ENCODE measurements at regions not wholly inside any gene's neighbourhood (a gene's known extent, or its start where the extent isn't known, plus 50 kb on each side); places are given as distances from the start of the nearest gene placed in this dataset.
A peak's percentile ranks its signal among the peaks of the same experiment; 100 is the strongest.

- TF ChIP-seq PBX3 (IDR thresholded peaks at IDR 0.05; ENCODE audit: insufficient replicate concordance, low read depth, low read length) (no peak), CEBPZ (IDR thresholded peaks at IDR 0.05; ENCODE audit: low read depth, low read length) (no peak), FOS (IDR thresholded peaks at IDR 0.05; ENCODE audit: borderline replicate concordance, extremely low read depth, insufficient read length) (no peak)
Observed at GRCh38 chr1:97989094-97989680, 68.4 kb upstream of the DPYD start (continued).

GRCh38 chr1:97986041-97987005 is 65.5 kb upstream of the DPYD start:
- Histone ChIP-seq H3K4me2 (ENCODE audit: control insufficient read depth, insufficient read depth) (no peak overlapping the region), H3K9ac (ENCODE audit: control insufficient read depth, insufficient read depth, low read length) (no peak overlapping the region), H3K4me1 (ENCODE audit: control insufficient read depth, insufficient read depth, low read length) (no peaks in the 10 kb centered on the region), H4K20me1 (ENCODE audit: control insufficient read depth, insufficient read depth) (no peaks in the 10 kb centered on the region), H3K4me3 (no peak overlapping the region), H3K27ac (ENCODE audit: control insufficient read depth, insufficient read depth) (no peak overlapping the region), H3K36me3 (ENCODE audit: control insufficient read depth in 2 of 2, insufficient read depth in 2 of 2, low read length in 1 of 2) (no peaks in the 10 kb centered on the region), H3K79me2 (ENCODE audit: control insufficient read depth, insufficient read depth, low read length) (no peaks in the 10 kb centered on the region), H3K27me3 (replicated peaks in 1 of 2; ENCODE audit: control insufficient read depth in 2 of 2, insufficient read depth in 2 of 2, low read length in 1 of 2) (no peaks in the 10 kb centered on the region; a peak in 1 of 4 replicates), H3K9me3 (replicated peaks; ENCODE audit: control insufficient read depth, insufficient read depth, low read length) (no peaks in the 10 kb centered on the region), H2AFZ (ENCODE audit: control insufficient read depth, low read depth, low read length) (no peak overlapping the region)
- RAD21 ChIA-PET (ENCODE audit: unreplicated experiment), result no interaction called here
- no peak for DNase-seq (ENCODE audit: low read depth, low spot score)
- BruUV-seq (replicated peaks), result no TSS peak
- intact Hi-C loops (cut with micrococcal nuclease; ENCODE audit: unreplicated experiment), result no loop called here
- in situ Hi-C loops (cut with MboI), result no loop called here
- WGBS (ENCODE audit: insufficient coverage, insufficient replicate concordance, low lambda C conversion rate, missing lambda C conversion rate), result 73% methylated on average over 12 of the region's 15 CpGs
- CTCF ChIA-PET, result no interaction called here
- ATAC-seq, result peak; percentile 47
- SMC1A ChIA-PET (ENCODE audit: uncharacterized antibody, unreplicated experiment), result interaction anchor here (0.5 to 1.3 kb wide), 2 partner anchors 29 to 635 kb away, joined by 4 read pairs; no protein-coding TSS in a partner anchor
- POLR2A ChIA-PET, result no interaction called here
- FAIRE-seq, result no peak
- TF ChIP-seq ELK1 (IDR thresholded peaks at IDR 0.05; ENCODE audit: low read depth, low read length) (no peak), ZNF687 (IDR thresholded peaks at IDR 0.05) (no peak), SKIL (IDR thresholded peaks at IDR 0.05; ENCODE audit: low read depth, poor library complexity, severe bottlenecking) (no peak)

Measured in GM12878 (cell line).